ENCODE measurements at regions not wholly inside any gene's neighbourhood (a gene's known extent, or its start where the extent isn't known, plus 50 kb on each side); places are given as distances from the start of the nearest gene placed in this dataset.
"Not testable (repeated sequence)": the region's sequence is repeated elsewhere in the genome, so short reads cannot be mapped to it uniquely, and the experiment has no call there.

GRCh38 chr16:63883091-63883490, 1238.8 kb downstream of the CDH11 start:
- no peak for DNase-seq

DNA sequence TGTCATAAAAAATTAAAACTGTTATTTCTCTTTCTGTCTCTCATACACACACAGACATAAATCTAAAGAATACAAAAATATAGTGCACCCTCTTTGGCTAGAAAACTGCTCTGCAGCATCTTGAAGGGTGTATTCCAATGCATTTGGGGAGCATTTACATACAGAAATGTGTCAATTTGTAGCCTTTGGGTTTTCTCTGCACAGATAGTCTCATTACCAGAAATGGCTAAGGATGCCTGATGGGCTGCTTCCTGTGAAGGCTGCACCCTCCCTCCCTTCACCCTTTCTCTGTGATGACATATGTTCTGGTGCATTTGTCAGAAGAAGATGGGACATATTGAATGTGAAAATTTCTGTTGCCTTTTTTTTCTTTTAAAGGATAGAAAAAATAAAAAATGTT, 1239.3 kb downstream of the CDH11 start:
- no peak for DNase-seq

- DNase-seq: no peak
Observed at GRCh38 chr16:63880948-63881347, 1240.9 kb downstream of the CDH11 start.

DNA sequence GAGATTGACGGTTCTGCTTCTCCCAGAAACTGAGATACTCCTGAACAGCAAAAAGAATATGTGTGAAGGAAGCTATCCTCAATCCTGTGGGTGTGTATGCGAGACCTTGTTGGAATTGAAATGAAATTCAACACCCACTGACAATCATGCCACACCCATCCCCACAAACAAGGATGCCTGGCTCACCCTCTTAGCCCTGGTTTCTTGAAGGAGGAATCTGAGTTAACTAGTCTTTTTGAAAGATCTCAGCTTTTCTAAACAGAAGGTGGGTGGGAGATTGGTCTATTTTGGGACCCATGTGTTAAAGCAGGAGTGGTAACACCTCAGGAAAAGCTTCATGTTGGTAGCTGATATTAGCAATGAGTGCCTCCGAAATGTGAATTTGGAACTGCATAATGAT, 1244.5 kb downstream of the CDH11 start:
- no peak for DNase-seq

- no peak for DNase-seq
Observed at GRCh38 chr16:63876103-63876502, 1245.8 kb downstream of the CDH11 start.

DNA sequence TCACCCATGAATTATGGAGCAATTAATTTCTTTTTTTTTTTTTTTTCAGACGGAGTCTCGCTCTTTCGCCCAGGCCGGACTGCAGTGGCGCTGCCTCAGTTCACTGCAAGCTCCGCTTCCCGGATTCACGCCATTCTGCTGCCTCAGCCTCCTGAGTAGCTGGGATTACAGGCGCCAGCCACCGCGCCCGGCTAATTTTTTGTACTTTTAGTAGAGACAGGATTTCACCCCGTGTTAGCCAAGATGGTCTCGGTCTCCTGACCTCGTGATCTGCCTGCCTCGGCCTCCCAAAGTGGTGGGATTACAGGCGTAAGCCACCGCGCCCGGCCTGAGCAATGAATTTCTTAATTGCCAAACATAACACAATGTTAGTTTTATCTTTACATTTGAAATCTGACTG, 1261.2 kb downstream of the CDH11 start:
- not testable (repeated sequence) for DNase-seq

- no peak for DNase-seq
Observed at GRCh38 chr16:63856537-63856936, 1265.3 kb downstream of the CDH11 start.

GRCh38 chr16:63850979-63851378, 1270.9 kb downstream of the CDH11 start:
- DNase-seq: no peak

DNA sequence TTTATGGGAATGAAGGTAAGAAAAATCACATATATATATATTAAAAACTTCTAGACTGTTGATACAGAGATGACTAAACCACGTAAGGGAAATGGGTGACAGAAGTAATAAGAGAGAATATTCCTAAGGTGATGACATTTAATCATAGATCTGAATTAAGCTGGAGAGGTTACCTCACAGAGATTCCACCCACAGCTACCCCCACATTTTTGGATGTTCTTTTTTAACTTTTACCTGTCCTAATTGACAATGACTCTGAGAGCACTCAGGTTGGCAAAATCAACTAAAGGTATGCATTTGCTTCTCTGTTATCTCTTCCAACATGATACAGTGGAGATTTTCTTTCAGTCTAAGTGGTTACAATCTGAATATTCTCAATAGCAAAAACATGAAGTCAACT, 1280.6 kb downstream of the CDH11 start:
- DNase-seq: no peak

DNA sequence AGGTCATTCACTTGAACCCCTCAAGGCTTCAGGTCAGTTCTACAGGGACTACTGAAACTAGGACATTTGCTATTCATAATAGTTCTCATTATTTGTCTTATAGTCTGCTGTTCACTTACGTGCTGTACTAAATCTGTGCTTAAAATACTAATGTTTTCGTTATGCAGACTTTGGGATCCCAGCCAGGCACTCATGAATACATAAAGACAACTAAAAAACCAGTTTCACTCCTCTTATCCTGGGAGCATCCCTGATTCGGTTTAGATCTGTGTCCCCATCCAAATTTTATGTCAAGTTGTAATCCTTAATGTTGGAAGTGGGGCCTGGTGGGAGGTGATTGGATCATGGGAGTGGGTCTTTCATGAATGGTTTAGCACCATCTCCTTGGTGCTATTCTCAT, 1291.8 kb downstream of the CDH11 start:
- no peak for DNase-seq

GRCh38 chr16:63822818-63823217, 1299.0 kb downstream of the CDH11 start:
- no peak for DNase-seq

- no peak for DNase-seq
Observed at GRCh38 chr16:63816276-63816675, 1305.6 kb downstream of the CDH11 start.

- DNase-seq: no peak
Observed at GRCh38 chr16:63813862-63814261, 1308.0 kb downstream of the CDH11 start.

DNA sequence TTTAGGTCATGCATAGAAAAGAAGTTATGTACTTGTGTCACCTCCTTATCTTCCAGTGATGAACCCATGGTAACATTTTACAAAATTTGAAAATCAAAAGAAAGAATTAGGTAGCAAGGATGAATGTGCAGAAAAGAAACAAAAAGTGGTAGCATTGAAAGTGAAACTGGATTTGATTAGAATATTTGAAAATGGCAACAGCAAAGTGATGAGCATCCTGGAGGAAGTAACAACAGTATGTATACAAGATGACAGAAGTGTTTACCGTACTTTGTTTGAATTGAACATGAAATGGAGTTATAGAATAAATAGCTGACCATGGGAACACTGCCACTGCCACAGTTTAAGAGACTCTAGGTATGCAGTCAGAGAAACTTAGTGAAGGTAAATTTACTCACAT, 1313.1 kb downstream of the CDH11 start:
- DNase-seq: no peak

- DNase-seq: no peak
Observed at GRCh38 chr16:63806794-63807506, 1314.9 kb downstream of the CDH11 start.

DNA sequence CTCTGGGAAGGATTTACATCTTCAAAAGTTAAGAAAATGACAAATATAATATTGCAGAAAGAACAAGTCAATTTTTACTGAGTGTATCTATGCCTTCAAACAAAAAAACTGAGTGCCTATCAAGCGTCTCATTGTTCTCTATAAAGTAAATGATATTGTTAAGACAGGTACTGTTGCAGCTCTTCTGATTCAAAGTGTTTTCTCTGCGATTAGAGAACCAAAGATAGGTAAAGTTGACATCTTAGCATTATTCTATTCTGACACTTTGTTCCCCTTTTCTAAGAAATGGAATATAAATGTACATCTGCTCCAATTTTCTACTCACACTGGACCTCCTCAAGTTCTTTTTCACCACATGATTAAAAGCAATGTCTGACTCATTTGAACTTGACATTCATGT, 1317.7 kb downstream of the CDH11 start:
- DNase-seq: no peak

DNA sequence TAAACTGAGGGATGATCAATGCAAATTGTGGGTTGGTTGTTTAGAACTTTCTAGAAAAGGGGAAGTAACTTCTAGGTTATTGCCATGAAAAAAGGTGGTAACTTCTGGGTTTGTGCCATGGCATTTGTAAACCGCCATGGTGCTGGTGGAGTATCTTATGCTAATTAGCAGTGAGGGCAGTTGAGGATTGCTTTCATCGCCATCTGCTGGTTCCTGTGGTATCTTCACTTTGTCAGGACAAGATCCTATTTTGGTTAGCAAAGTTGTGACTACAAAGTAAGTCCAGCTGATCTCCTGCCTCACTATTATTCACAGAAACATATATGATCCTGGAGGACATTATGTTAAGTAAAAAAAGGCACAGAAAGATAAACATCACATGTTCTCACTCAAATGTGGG, 1332.3 kb downstream of the CDH11 start:
- no peak for DNase-seq

DNA sequence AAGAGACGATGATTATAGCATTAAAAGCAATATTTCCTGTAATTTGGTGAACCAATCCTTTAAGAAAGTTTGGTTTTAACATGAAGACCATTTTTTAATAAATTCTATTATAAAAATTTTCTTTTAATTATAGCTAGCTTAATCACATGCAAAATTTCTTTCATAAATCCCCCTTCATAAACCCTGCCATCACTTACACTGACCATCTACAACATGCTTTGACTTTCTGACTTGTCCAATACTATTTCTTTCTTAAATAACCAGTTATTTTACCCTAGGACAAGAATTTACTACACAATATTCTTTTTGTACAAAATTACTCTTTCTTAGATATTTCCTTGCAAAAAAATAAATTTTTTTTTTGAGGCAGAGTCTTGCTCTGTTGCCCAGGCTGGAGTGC, 1334.8 kb downstream of the CDH11 start:
- DNase-seq: no peak

- no peak for DNase-seq
Observed at GRCh38 chr16:63785170-63785569, 1336.7 kb downstream of the CDH11 start.

- DNase-seq: no peak
Observed at GRCh38 chr16:63776437-63776836, 1345.4 kb downstream of the CDH11 start.

DNA sequence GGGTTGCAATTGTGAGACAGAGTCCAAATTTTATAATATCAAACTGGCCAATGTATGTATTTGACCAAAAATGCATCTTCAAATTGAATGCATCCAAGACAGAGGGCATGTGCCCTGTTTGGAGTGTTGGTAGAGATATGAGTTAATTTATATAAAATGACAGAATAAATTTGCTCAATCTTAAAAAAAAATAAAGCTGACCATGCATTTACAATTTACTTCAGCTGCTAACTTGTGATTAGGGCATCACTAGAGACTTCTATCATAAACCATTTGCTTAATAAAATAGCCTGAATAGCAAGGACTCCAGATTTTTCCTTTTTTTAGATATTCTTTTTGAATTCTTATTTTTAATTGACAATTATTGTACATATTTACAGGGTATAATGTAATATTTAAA, 1345.8 kb downstream of the CDH11 start:
- DNase-seq: no peak

DNA sequence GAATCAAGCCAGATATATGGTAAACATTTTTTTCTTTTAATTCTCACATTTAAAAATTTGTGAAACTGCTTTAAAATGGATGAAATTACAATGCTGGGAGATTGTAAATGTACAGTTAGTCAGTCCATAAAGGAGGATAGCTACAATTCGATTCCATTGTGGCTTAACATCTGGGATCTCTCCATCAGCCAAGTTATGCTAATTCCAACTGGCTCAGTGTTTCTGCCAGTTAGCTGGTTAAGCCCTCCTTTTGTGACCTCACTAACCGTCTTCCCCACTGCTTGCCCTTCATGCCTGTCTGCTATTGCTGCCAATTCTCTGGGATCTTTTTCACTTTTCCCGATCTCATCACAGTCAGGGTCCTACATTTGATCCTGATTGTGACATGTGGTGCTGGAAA, 1347.6 kb downstream of the CDH11 start:
- DNase-seq: no peak

GRCh38 chr16:63769211-63769610, 1352.7 kb downstream of the CDH11 start:
- DNase-seq: no peak

DNA sequence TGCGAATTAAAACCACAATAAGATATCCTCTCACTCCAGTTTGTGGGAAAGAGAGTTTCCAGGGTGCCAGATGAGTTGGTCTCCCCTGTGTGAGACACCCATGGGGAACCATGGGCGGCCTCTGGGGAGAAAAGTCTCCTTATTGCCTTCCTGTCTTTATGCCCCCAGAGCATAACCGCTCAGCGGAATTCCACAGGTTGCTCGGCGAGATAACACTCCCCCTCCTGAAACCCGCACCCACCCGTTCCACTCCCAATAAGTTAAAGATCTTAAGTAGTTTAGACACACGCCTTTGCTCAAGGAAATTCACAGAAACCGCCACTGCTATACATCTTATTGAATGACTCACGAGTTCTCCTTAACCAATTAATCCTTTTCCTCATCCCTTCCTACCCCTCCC, 1361.6 kb downstream of the CDH11 start:
- DNase-seq: not testable (repeated sequence)

DNA sequence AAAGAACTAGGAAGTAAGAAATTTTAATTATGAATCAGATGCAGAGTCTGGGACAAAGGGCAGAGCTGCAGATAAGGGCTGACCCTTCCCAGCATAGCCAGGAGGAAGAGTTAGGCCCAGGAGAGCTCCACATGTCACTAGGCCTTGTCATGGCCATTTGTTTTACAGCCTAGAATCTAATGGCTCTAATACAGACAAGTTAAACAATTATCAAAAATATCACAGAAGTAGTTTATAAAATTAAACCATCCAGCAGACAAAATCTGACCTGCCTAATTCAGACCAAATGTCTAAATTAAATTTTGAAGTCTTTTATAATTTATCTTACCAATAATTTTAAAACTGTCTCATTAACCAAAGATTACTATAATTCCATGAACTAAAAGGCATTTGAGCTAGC, 1369.5 kb downstream of the CDH11 start:
- no peak for DNase-seq

DNA sequence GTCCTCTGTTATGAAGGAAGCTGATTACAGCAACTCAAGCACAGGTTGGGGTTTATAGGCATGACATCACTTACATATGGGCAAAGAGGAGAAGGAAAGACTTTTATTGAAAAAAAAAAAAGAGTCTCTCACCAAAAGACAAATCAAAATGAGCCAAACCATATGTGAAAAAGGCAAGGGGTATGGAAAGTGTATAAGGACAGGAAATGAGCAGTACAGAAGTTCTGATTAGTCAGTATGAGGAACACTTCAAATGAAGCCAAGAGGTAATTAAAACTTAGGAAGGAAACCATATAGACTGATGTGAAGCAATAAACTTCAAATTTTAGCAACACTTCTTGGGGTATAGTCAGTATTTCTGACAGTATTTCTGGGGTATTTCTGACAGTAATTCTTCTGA, 1372.6 kb downstream of the CDH11 start:
- no peak for DNase-seq
